Right ventricle myocardium superior (tissue), 1 donor: ENCODE measurements at regions not wholly inside any gene's neighbourhood (a gene's known extent, or its start where the extent isn't known, plus 50 kb on each side); places are given as distances from the start of the nearest gene placed in this dataset.
"Not testable (repeated sequence)": the region's sequence is repeated elsewhere in the genome, so short reads cannot be mapped to it uniquely, and the experiment has no call there.

ENCODE experiments used
- ATAC-seq: fragments of 200-7000 bp; cut with Tn5 transposase; one replicate; pipeline ENCODE4 v1.9.1; 2020; ENCODE audit warnings: mild to moderate bottlenecking; ENCODE audit not compliant: poor library complexity
- DNase-seq: peaks from one replicate; pipeline ENCODE4 v3.0.0-alpha.2; 2020
- intact Hi-C: fragments of 100-400 bp; cut with DNase I; formaldehyde crosslinking; loops from one replicate; pipeline ENCODE4 v1.11.2; 2022
- donor health status: DM: no; HTN: yes; CAD: no; lungs with severe emphysema.

- ATAC-seq, result no peak
- intact Hi-C loops, result no loop called here
- DNase-seq, result no peak
Observed at GRCh38 chr2:65915273-65915672, 482.9 kb upstream of the SPRED2 start.

GRCh38 chr2:65914244-65914786 lies 481.9 kb upstream of the SPRED2 start:
- ATAC-seq (no peak), DNase-seq (no peak)
- intact Hi-C loops, result no loop called here

DNA sequence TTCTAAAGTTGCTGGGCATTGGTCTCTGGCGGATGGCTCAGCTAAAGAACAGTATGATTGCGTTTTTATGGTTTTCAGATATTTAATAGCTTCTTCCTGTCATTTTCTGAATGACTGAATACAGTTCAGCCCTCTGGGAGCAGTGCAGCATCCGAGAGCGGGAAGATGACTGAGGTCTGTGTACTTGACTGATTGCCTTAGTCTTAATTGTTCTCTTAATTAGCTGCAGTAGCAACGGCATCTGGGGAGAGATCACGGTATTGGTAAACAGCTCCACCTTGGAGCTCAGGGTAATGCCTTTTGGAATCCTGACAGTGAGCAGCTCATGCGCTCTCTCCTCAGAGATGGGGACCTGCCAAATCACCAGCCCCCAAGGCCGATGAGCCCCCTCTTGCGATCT lies 481.4 kb upstream of the SPRED2 start:
- DNase-seq, result no peak
- intact Hi-C loops, result no loop called here
- ATAC-seq, result no peak

GRCh38 chr2:65901756-65902155 lies 469.4 kb upstream of the SPRED2 start:
- peak; percentile 49 for DNase-seq
- intact Hi-C loops, result no loop called here

DNA sequence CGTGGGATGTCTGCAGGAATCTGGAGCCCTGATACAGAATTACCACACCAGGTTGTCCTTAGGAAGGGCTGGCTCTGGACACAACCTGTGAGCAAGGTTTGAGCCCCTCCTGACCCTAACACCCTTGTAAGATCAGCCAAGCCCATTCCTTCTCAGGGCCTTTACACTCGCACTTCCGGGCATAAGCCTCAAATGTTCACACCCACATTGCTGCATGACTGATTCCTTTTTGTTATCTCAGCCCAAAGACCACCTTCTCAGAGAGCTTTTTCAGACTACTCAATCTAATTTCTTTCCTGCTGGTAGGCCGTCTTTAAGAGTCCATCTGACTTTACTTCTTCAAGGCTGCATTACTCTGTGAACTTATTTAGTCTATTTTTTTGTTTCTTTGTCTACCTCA lies 464.0 kb upstream of the SPRED2 start:
- no peak for DNase-seq
- ATAC-seq, result no peak
- intact Hi-C loops, result no loop called here

More at GRCh38 chr2:65901756-65902155, 469.4 kb upstream of the SPRED2 start:
- ATAC-seq, result peak; percentile 77

DNA sequence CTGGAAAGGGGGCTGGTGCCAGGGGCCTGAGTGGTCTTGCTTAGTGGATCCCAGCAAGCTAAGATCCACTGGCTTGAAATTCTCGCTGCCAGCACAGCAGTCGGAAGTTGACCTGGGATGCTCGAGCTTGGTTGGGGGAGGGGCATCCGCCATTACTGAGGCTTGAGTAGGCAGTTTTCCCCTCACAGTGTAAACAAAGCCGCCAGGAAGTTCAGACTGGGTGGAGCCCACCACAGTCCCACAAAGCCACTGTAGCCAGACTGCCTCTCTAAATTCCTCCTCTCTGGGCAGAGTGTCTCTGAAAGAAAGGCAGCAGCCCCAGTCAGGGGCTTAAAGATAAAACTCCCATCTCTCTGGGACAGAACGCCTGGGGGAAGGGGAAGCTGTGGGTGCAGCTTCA lies 457.7 kb upstream of the SPRED2 start:
- intact Hi-C loops, ATAC-seq, DNase-seq: not testable (repeated sequence)

DNA sequence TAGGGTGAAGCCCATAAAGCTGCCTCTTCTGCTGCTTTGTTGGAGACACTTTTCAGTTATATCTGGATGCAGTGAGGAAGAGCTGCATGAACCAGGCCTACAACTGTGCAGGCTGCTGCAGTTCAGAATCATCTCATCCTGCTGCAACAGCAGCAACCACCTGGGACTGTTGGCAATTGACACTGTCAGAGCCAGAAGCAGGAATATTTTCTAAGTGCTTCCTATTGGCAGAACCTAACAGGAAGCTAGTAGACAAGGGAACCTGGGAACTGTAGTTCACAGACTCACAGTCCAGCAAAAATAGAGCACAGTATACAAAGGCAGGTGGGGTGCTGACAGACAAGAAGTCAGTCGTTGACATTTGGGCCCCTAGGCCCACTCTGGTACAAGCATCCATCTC lies 452.9 kb upstream of the SPRED2 start:
- intact Hi-C loops, result no loop called here
- ATAC-seq, result no peak
- DNase-seq, result no peak

DNA sequence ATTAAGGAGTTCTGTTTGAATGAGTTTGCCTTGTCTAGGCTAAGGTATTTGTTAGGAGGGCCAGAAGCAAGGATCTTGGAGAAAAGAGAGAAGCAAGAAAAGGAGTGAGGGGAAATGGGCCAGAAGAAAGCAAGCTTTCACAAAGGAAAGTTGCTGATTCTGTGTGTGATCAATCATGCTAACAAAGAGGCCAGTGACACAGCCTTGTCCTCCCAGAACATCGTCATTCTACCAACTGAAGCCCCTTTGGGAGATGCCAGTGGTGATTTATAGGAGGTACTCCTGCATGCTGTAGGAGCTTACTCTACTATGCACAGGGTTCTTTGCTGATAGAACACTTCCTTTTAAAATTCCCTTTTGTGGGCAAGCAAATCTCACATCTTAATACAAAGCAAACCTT lies 449.2 kb upstream of the SPRED2 start:
- intact Hi-C loops, result no loop called here
- no peak for DNase-seq
- no peak for ATAC-seq

GRCh38 chr2:65880436-65880835 lies 448.0 kb upstream of the SPRED2 start:
- DNase-seq (no peak), ATAC-seq (no peak)
- intact Hi-C loops, result no loop called here

- intact Hi-C loops, result no loop called here
Observed at GRCh38 chr2:65878011-65878340, 445.6 kb upstream of the SPRED2 start.

GRCh38 chr2:65877331-65878010 lies 445.1 kb upstream of the SPRED2 start:
- intact Hi-C loops, result no loop called here
- DNase-seq (no peak), ATAC-seq (no peak)

More at GRCh38 chr2:65878011-65878340, 445.6 kb upstream of the SPRED2 start:
- DNase-seq, result no peak
- no peak for ATAC-seq

- ATAC-seq (no peak), DNase-seq (no peak)
- intact Hi-C loops, result no loop called here
Observed at GRCh38 chr2:65876114-65876513, 443.7 kb upstream of the SPRED2 start.

DNA sequence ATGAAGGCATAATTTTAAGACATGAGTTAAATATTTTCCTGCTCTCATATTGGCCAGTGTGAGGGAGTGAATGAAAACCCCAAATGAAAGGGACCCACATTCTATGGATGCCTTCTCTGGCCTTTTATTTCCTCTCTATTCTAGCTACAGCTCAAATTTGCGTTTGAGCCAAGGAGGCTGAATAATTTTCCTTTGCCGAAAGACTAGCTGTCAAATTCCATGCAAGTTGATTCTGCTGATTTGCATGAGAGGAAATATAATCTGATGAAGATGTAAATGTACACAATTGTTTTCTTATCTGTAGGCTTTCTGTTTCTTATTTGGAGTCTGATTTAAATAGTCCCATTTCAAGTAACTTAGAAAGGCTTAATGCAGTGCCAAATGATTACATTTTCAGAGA lies 438.4 kb upstream of the SPRED2 start:
- intact Hi-C loops, result no loop called here
- DNase-seq (no peak), ATAC-seq (no peak)

- ATAC-seq, result no peak
- intact Hi-C loops, result no loop called here
- no peak for DNase-seq
Observed at GRCh38 chr2:65869296-65869695, 436.9 kb upstream of the SPRED2 start.

DNA sequence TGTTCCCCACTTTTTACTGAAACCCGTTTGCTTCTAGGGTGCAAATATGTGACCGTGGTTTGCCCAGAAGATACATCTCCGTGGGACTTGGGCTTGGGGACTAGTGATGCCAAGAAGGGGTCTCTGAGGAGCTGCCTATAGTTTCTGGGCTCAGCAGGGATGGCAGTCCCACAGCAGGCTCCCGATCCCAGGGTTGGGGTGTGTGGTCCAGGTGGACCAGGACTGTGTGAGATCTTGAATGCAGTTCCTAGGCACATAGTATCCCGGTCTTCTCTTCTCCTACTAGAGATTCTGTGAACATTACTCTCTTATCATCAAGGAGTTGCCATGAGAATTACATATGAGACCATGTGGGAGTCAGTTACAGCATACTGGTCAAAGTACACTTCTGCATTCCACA lies 435.8 kb upstream of the SPRED2 start:
- DNase-seq (no peak), ATAC-seq (no peak)
- intact Hi-C loops, result no loop called here

- DNase-seq, result no peak
- ATAC-seq, result no peak
- intact Hi-C loops, result no loop called here
Observed at GRCh38 chr2:65867446-65867845, 435.0 kb upstream of the SPRED2 start.

- intact Hi-C loops, result no loop called here
- DNase-seq (no peak), ATAC-seq (no peak)
Observed at GRCh38 chr2:65866148-65866547, 433.7 kb upstream of the SPRED2 start.

GRCh38 chr2:65864619-65865018 lies 432.2 kb upstream of the SPRED2 start:
- intact Hi-C loops, result no loop called here
- DNase-seq (no peak), ATAC-seq (no peak)

DNA sequence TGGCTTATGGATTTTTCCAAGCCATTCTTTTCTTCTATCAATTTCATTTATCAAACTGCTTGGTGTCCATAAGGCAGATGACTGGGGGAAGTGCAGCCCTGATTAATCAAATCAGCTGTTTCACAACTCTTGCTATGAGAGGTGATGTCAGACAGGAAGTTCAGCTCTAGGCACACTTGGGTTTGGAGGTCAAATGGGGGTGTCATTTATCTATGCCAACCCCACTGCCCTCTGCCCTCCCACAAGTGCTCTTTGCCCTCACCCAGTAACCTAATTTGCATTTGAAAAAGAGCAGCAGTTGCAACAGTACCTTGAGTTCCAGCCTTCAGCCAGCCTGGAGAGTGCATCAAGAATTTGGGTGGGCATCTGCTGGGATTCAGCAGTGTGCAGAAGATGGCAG lies 431.3 kb upstream of the SPRED2 start:
- intact Hi-C loops, result no loop called here
- ATAC-seq (no peak), DNase-seq (no peak)

DNA sequence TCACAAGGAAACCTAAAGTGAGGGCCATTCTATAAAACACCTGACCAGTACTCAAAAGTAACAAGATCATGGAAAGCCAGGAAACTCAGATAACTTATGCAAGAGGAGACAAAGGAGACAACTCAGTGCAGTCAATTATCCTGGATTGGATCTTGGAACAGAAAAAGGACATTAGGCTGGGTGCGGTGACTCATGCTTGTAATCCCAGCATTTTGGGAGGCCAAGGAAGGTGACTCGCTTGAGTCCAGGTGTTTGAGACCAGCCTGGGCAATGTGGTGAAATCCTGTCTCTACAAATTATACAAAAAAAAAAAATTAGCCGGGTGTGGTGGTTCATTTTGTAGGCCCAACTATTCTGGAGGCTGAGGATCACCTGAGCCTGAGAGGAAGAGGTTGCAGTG lies 424.5 kb upstream of the SPRED2 start:
- intact Hi-C loops, result no loop called here
- DNase-seq, result no peak
- ATAC-seq, result no peak

- DNase-seq (no peak), ATAC-seq (no peak)
- intact Hi-C loops, result no loop called here
Observed at GRCh38 chr2:65856423-65856822, 424.0 kb upstream of the SPRED2 start.
